Stimulated activated CD8-positive, alpha-beta memory T cell treated with anti-CD3 and anti-CD28 coated beads, Interleukin-12 subunit alpha, Interleukin-12 subunit beta, amount 100 ng/mL, for 1 hour (primary cell): ENCODE measurements at regions not wholly inside any gene's neighbourhood (a gene's known extent, or its start where the extent isn't known, plus 50 kb on each side); places are given as distances from the start of the nearest gene placed in this dataset.

Experiments used
- DNase-seq: peaks from one replicate; pipeline ENCODE4 v3.0.0-alpha.2; 2020; ENCODE audit warnings: low read depth

DNA sequence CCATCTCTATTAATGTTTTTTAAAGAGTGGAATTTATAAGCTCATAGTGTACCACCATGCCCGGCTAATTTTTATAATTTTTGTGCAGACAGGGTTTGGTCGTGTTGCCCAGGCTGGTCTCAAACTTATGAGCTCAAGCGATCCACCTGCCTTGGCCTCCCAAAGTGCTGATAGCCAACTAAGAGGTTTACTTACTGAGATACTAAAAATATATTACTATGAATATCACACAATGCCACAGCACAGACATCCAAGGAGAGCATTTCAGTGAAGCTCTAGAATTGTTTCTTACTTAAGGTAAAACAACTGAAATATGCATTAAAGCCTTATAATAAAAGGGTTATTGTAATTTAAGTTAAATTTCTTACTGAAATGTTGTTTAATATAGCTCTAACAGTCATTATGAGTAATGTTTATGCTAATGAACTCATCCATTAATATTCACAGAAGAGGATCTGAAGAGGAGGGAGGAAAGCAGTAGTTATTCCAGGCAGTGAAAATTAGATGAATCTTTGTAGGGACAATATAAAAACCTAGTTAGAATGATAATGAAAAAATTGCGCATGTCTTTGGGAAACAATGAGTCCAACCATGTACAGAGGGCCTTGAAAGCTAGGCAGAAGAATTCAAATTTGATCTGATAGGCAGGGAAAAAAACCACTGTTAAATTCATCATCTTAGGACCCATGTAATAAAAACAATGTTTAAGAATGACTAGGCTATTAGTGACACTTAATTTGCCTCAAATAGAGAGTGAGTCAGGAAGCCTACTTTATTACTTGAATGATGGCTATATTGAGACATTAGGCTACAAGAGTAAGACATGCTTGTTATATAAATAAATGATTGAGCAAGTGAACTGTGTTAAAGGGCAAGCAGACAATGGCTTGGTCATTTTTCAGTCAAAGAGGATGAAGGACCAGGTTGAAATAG lies 99.2 kb downstream of the SLC41A2 start:
- no peak for DNase-seq

DNA sequence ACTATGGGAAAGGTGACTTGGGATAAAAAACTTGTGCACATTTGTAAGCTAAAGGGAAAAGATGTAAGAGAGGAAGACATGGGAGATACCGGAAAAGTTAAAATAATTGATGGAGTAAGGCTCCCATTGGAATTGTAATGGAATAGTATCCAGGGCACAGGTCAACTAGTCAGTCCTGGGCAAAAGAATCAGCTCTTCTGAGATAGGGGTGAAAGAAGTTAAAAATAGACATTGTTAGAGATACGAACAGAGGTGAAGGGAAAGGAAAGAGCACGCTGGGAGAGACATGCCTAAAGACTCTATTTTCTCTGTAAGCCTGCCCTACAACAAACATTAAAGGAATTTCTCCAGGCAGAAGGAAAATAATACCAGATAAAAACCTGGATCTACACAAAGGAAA lies 101.6 kb downstream of the SLC41A2 start:
- DNase-seq: no peak

DNA sequence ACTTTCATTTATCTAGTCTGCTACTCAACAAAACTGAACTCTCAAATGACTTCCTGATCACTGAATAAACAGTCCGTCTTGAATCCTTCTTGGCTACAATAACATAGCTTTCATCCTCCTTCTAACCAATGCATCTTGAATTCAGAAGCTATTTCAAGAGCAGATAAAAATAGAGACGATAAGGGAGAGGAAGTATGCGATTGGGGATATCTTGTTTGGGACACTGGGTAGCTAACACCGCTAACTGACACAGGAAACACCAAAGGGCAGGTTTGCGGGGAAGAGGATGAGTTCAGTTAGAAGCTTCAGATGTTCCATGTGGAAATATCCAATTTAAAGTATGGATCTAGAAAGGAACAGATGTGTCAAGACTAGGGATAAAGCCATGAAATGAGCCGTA lies 102.5 kb downstream of the SLC41A2 start:
- DNase-seq: no peak

DNA sequence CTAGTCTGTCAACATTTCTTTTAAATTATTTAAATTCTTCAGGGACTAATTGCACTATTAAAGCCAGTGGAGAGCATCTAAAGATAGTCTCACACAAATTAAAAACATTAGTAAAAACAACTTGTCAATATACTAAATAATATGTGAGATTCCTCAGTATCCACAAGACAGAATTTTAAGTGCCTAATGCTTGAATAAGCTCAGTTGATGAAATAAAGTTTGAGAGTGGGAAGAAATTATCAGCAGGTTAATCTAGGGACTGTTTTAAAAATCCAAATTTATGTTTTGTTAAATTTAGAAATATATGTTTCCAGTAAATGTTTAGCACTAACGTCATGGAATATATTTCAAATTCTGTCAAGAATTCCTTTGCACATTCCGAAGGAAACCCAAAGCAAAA lies 105.2 kb downstream of the SLC41A2 start:
- no peak for DNase-seq

DNA sequence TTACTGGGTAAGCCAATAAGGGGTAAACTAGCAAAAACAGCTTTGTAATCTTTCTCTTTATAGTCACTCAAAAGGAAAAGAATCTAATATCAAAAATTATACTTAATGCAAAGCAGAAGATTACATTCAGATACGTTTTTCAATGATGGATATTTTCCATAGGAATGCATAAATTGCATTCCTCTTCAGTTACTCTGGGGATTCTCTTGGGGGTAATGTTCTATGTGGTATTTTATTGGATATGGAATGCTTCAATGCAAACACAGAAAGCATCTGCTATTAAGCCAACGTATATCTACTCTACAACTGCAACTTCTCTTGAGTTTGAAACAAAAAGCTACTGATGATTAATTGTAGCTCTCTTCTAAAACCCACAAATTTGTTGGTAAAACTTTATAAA lies 106.0 kb downstream of the SLC41A2 start:
- no peak for DNase-seq

DNA sequence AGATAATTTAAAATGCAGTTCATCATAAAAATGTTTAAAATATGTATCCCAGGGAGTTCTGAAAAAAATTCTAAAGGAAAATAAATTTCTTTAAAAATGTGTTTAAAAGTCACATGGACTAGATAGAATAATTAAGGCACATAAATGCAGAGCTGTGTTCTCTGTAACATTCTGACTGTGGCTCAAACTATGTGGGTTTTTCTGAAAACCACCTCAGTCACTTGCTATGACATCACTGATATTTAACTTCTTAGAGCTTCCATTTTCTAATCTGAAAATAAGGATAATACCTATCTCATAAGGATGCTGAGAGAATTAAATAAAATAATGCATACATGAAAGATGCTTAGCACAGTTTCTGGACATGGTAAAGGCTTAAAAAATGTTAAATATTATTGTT lies 107.3 kb downstream of the SLC41A2 start:
- DNase-seq: no peak

DNA sequence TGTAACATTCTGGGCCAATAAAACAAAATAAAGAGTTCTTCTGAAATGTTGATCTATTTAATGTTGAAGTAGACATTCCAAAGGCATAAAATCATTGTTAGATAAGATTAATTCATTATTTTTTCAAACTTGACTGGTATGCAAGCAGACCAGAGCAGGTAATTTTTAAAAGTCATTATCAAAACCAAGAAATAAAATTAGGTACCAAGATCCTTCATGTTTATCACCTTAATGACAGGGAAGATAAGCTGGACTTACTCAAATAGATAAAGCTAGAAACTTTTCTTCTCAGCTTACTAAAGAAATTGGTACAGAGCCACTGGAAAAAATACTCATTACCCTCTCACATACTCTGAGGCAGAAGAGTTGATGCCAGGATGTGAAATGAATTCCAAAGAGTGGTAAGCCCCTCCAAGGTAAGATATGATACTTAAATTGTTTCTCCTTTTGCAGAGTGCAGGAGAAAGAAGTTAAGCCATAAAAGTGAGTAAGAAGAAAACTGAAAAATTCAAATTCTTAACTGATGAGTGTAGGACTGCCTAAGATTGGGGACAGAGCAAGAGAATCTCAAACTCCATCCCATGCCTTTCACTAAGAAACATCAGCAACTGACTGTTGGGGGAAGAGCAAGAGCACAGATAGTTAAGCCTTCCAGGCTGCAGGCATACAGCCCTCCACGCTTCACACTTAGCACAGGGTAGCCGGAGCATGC lies 111.9 kb downstream of the SLC41A2 start:
- no peak for DNase-seq

DNA sequence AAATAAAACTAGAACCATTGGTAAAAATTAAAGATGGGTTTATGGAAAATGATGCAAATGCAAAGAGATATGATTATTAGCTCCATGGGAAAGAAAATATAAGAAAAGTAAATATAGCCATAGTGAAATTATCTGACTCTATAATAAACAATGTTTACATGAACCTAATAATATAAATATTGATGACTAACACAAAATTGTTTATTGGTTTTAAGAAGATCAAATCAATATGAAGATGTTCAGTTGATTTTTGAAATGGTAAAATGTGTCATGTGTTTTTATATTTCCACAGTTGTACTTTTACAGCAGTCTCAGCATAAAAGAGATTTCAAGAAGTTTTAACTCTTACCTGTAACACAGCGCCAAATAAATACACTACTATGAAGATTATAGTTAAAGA lies 114.0 kb downstream of the SLC41A2 start:
- no peak for DNase-seq

DNA sequence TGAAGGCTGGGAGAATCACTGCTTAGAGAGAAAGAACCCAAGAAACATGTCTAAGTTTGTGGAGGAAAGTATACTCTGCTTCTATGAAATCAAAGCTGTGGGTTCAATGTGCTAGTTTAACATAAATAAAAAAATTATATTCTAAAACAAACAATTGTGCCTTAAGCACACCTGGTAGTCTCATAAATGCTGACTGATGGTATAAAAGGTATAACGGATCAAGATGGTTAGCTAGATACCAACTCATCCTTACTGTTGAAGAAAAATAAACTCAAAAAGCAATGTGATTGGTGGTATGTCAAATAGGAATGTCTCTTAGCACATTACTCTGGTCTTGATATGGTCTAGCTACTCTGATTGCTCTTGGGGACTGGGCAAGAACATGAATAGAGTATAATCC lies 117.8 kb downstream of the SLC41A2 start:
- no peak for DNase-seq

DNA sequence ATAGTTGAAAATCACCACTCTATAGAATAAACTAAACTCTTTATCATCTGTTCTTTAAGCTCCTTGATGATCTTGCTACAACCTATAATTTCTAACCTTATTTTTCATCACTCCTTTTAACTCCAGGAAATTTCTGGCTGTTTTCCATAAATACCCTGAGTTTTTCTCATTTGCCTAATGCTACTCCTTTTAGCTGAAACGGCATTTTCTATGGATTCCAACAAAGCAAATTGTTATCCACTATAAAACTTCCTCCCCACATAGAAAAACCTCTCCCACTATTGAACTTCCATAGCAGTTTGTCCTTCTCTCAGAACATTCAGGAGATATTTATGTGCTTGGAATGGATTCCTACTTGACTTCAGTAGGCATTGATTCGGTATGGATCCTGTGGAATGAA lies 122.8 kb downstream of the SLC41A2 start:
- DNase-seq: no peak

DNA sequence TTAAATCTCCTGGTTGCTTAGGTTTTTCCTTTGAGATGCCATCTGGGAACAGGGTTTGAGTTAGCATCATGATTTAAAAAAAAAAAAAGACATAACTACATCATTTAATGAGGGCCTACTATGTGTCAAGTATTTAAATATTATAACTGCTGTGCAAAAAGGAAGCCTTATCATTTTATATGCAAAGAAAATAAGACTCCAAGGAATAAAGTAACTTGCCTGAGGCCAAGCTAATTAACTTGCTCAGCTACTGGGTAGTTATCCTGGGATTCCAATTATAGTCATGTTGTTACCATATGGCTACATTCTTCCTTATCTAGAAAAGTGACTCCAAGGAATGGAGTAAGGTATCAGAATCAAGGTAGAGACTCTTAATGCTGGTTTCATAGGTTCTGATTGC lies 123.5 kb downstream of the SLC41A2 start:
- no peak for DNase-seq

DNA sequence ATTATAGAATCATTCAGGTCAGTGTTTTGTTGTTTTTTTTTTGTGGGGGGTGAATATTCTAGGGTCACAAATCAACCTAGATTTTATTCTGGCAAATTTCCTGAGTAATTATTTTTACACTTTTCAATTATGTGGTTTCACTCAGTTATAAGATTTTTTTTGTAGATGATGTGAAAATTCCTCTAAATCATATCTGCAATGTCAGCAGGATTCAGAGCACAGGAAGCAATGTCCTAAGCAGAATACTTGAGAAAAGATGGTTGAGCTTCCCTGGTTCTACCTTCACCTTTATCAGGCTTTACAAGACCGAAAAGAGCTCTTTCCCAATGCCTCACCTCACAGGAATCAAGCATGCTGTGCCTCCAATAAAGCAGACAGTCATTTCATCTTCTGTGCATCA lies 124.3 kb downstream of the SLC41A2 start:
- DNase-seq: no peak

DNA sequence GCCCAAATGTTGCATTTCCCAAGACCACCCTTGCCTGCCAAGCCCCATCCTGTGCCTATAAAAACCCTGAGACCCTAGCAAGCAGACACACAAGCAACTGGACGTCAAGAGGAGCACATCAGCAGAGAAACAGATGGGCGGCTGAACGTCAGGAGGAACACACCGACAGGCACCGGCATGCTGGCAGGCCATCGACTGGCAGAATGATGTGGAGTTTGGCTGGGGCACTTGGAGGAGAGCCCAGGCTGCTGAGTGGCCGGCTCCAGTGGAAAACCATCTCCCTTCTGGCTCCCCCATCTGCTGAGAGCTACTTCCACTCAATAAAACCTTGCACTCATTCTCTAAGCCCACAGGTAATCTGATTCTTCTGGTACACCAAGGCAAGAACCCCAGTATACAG lies 130.1 kb downstream of the SLC41A2 start:
- no peak for DNase-seq

DNA sequence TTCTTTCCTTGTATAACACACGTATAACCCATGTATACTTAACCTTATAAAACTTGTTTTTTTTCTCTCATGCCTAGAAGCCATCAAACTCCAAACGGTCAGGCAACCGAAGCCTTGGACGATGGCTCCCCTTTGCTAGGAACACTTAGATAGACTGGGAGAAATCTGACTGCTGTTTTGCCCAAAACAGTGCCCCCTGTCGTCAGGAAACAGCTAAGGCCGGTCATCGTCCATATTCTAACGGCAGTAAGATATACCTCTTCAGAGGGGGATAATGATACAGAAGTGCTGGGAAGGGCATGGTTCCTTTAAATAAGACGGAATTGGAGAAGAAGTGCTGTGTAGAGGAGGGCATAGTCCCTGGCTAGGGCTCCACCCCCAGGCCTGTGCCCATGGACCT lies 130.5 kb downstream of the SLC41A2 start:
- DNase-seq: no peak

DNA sequence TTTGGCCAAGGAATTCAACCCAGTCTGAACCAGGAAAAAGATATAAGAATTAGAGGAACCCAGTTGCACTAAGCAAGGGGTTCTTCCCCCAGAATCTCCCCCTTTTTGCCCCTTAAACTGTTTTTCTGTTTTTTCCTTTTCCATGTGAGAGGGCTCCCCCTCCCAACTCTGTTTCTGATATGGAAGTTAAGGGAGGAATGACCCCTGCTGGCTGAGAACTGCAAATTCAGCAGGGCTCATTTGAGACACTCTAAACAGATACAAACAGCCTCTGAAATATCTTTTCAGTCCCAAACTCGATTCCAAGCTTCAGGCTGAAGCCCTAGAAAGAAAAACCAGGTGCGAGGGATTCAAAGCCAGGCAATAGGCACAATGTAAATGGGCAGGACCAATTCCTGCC lies 132.7 kb downstream of the SLC41A2 start:
- DNase-seq: no peak

DNA sequence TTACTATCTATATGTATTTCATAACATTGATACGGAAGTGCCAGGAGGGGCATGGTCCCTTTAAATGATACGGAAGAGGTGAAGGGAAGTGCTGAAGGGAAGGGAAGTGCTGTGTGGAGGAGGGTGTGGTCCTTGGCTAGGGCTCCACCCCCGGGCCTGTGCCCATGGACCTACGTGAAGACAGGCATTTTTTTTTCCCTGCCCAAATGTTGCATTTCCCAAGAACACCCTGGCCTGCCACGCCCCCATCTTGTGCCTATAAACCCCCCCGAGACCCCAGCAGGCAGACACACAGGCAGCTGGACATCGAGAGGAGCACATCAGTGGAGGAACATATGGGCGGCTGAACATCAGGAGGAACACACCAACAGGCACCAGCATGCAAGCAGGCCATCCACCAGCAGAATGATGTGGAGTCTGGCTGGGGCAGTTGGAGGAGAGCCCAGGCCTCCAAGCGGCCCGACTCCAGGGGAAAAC lies 134.1 kb downstream of the SLC41A2 start:
- DNase-seq: no peak

DNA sequence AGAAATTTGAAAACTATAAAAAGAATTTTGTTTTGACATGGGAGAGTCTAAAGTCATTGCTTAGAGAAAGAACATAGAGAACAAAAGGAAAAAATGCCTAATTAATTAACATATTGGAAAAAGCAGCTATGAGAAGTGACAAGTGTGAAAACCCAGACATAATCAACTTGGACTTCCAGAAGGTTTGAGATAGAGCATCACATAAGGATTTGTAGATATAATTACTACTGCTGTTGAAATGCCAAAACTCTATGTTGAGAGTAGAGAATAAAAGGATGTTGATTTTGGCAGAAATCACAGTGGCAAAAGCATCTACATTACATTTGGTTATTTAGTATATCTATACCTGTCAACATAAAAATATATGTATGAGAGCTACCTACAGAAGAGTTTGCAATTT lies 135.1 kb downstream of the SLC41A2 start:
- DNase-seq: no peak

DNA sequence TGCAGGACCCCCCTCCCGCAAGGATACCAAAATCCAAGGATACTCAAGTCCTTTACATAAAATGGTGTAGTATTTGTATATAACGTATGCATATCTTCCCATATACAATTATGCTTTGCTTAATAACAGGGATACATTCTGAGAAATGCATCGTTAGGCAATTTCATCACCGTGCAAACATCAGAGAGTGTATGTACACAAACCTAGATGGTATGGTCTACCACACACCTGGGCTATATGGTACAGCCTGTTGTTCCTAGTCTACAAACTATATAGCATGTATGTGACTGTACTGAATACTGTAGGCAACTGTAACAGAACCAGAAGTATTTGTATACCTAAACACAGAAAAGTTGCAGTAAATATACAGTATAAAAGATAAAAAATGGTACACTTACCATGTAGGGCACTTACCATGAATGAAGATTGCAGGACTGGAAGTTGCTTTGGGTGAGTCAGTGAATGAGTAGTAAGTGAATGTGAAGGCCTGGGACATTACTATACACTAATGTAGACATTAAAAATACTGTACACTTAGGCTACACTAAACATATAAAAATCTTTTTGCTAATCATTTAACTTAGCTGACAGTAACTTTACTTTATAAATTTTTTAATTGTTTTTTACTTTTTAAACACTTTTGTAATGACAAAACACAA lies 141.1 kb downstream of the SLC41A2 start:
- no peak for DNase-seq

DNA sequence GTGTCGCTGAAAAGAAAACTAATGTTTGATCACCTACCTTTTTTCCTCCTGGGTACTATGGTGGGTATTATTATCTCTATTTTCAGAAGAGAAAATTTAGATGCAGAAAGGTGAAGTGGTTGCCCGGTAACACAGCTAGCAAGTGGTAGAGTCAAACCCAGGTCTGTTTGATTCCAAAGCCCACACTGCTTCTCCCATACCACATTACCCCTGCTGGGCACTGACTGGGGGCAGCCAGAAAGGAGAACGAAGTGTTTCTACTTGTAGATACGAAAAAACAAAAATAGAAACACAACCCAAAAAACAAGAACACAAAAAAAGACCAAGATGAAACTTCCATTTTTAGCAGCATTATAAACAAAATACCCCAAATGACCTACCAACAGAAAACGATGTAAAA lies 142.2 kb downstream of the SLC41A2 start:
- DNase-seq: no peak

DNA sequence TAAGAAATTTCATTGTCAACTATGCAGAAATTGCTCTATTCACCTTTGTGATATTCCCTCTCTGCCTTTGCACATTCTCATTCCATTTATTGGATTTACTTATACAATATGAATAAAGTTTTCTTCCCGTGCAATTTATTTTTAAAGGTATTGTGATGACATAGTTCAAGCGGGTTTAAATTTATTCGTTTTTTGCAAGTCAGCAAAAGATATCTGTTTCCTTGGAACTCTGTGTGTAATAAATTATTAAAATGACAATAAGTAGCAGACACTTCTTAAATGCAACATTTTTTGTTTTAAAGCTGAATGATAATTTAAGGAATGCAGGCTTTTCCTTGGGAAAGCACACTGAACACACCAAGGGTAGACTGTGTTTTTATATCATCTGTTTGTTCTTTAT lies 143.1 kb downstream of the SLC41A2 start:
- no peak for DNase-seq
